ENCODE measurements at regions not wholly inside any gene's neighbourhood (a gene's known extent, or its start where the extent isn't known, plus 50 kb on each side); places are given as distances from the start of the nearest gene placed in this dataset.

GRCh38 chr1:87439821-87440220, 111.1 kb downstream of the LMO4 start:
- no peak for FAIRE-seq

- no peak for FAIRE-seq
Measured at GRCh38 chr1:87449348-87449963, 120.8 kb downstream of the LMO4 start.

- FAIRE-seq = no peak
Measured at GRCh38 chr1:87450136-87450535, 121.5 kb downstream of the LMO4 start.

DNA sequence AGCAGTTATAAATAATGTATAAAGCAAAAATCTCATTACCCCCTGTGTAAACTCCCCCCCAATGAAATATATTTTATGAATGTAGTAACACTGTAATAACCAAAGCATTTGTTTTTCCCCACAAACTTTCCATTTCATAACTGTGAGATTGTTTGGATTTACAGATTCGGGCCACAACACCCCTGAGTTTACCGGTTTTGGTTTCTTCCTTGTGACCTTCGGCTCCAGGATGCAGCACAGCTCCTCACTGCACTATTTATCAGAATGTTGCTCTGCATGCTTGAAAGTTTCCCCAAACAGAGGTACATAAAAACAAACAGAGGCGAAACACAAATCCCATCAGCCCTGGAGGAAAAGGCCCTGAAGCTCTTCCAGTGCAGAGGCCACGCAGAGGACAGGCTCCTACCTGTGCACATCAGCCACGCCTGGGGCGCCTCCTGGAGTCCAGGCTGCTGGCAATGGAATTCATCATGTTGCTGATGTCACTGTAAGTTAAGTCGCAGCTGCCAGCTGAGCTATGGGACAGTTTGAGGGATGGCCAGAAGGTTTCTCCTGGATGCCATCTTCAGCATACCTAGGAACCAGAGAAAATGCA, 122.0 kb downstream of the LMO4 start:
- no peak for FAIRE-seq

DNA sequence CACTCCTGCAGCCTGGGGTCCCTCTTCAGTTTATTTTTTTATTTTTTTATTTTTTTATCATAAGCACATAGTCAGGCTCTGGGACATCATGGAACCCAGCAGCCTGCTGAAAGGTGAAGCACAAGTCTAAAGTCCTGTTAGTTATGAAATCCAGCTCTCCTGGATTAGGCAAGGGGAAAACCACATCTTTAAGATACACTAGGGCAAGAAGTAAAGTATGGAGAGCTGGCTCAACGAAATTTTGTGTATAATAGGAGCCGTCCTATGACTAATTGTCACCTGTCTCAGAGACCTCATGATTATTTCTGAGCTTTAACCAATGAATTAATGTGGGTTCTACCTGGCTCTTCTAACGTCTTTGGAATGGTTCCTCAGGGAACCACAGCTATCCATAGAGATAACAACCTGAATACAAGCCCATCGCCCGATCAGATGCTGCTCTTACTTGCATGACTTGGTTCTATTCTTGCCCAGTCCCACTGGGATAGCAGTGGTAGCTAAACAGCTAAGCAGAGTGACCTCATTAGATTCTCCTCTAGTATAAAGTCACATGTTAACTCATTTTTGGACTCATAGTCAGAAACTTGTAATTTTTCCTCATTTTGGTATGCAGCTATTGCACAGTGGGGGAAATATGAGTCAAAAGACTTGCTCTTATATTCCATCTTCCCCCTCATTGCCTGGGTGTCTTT, 122.7 kb downstream of the LMO4 start:
- no peak for FAIRE-seq

- no peak for FAIRE-seq
Measured at GRCh38 chr1:87452648-87453047, 124.0 kb downstream of the LMO4 start.

GRCh38 chr1:87457408-87457807, 128.7 kb downstream of the LMO4 start:
- FAIRE-seq = no peak

- no peak for FAIRE-seq
Measured at GRCh38 chr1:87462894-87463293, 134.2 kb downstream of the LMO4 start.

DNA sequence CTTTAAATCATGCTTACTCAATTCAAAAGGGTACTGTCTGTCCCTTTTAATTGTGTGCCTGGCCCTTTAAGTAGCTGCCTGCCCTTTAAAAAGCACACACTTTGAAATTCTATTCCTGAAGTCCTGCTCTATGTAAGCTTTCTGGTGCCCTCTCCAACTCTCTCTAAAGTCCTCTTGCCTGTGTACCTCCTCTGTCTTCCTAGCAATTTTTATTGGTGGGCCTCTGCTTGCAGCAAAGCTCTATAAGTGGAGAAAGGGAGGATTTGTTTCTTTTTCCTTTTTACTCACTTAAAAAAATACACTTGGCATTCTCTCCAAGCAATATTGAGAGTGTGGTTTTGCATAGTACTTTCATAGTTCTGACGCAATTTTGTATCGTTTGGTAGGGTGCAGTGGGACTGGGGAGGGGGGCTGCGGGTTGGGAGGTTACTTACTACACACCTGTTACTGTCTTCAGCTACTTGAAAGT, 135.4 kb downstream of the LMO4 start:
- FAIRE-seq = no peak

GRCh38 chr1:87466621-87467020, 137.9 kb downstream of the LMO4 start:
- no peak for FAIRE-seq

GRCh38 chr1:87472716-87473115, 144.0 kb downstream of the LMO4 start:
- FAIRE-seq = no peak

- no peak for FAIRE-seq
Measured at GRCh38 chr1:87473203-87473661, 144.6 kb downstream of the LMO4 start.

DNA sequence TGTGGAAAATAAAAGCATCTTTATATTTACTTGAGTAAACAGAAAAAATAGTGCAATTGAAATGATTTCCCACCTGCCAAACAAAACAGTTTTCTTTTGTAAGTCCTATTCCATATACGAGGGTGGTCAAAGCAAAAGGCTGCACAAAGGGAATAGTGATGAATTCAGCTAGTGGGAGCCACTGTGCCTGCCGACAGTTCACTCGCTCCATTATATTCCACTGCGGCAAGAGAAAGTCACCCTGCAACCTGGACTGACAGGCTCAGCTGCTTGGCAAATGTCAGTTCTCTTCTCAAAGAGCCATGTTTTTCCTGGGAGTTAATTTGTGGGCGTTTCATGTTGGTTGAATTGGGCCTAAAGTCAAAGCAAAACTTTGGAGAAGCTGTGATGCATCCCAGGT, 145.4 kb downstream of the LMO4 start:
- no peak for FAIRE-seq

- FAIRE-seq = no peak
Measured at GRCh38 chr1:87478231-87478630, 149.6 kb downstream of the LMO4 start.

- FAIRE-seq = no peak
Measured at GRCh38 chr1:87495147-87495546, 166.5 kb downstream of the LMO4 start.

GRCh38 chr1:87495870-87496269, 167.2 kb downstream of the LMO4 start:
- FAIRE-seq = no peak

GRCh38 chr1:87497380-87498203, 168.9 kb downstream of the LMO4 start:
- FAIRE-seq = no peak

DNA sequence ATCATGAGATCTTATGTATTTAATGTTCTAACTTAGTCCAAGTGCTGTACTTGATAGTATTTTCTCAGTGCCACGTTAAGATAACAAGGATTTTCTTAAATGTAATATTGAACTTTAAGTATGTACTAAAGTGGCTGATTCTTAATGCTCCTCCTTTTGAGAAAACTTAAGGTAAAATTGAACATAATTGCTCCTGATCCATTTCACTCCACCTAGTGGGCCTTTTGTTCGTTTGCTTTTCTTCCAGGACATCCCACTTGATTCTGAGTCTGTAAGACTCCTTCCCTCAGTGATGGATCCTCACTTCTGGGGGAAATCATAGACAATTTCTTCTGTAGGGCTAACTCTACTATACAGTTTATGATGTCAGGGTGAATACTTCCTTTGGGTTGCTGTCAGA, 173.1 kb downstream of the LMO4 start:
- FAIRE-seq = no peak

DNA sequence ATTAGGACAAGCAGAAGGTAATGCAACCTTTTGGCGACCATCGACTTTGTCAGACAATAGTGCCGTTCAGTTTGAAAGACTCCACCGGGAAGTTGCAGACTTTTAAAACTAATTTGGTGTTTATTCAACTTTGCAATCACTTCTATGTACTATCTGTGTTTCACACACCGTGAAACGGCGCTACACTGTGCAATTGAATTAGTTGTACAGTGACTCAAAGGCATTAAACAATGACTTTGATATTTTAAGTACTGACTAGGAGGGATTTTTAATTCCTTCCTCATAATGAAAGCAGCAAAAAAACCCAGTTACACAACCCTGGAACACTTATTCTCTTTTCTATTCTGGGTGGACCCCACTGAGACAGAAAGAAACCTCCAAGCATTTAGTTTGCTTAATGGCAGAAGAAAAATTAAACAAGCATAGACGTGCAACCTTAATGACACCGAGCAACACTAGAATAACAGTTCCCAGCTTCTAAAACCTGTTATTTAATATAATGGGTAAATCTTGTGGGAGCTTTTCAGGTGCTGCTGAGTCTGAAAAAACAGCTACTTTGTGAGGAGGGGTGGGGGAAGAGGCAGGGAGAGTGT, 176.8 kb downstream of the LMO4 start:
- FAIRE-seq = no peak

DNA sequence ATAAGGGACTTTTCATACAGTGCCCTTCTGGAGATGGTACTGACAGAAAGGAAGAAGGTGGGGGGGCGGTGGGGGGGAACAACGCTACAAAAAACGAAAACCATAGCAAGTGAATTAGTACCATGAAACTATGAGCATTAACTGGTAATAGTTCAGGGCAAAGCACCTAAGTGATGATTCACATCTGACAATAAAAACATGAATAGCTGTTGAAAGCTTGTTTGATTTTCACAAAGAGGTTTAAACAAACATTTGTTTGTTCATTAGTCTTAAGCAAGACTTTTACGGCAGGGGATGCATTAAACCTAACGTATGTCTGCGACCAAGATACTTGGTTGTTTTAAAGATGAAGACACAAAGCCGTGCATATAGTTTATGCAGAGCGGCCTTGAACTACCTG, 177.5 kb downstream of the LMO4 start:
- FAIRE-seq = no peak

DNA sequence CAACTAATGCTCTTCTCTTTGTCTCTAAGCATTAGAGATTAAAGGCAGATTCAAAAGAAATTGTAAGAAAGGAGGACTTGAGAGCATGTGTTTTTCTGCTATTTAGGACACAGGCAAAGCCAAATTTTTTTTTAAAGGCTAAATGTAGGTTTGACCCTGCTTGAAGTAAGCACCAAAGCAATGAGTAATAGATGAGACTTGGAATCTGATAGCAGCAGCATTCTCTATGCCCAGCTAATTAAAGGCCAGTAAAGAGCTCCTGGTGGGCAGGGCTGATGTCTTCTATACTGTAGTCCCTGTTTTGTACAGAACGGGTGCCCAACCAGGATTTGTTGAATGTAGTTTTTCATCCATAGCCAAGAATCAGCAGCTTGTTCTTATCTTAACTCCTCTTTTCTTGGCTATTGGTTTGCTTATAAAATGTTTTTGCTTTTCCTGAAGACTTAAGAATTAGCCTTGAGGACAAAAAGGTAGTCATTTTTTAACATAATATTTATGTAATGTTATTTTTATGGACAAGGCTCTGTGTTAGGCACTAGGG, 179.6 kb downstream of the LMO4 start:
- FAIRE-seq = no peak

GRCh38 chr1:87510540-87510939, 181.9 kb downstream of the LMO4 start:
- no peak for FAIRE-seq

GRCh38 chr1:87511449-87511848, 182.8 kb downstream of the LMO4 start:
- no peak for FAIRE-seq

Data from TTC549 (cell line).